ENCODE measurements at regions not wholly inside any gene's neighbourhood (a gene's known extent, or its start where the extent isn't known, plus 50 kb on each side); places are given as distances from the start of the nearest gene placed in this dataset.

- DNase-seq = no peak
Measured at GRCh38 chr3:177580437-177580836, 383.2 kb upstream of the TBL1XR1 start.

DNA sequence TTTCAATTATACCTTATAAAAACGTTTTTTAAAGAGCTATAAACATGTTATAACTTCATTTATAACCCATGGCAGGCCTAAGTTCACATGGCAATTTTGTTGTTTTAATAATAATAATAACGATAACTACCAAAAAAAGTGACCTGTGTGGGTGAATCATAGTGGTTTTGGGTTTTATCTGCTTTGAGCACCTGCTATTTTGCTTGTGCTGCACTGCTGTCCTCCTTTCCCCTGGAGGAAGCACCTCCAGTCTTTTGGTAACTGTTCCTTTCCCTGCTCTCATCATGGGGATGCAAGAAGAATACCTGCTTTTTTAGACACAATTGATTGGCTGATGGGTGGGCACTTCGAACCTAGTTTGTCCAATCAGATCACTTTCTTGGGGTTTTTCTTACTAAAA is 388.0 kb upstream of the TBL1XR1 start:
- no peak for DNase-seq

DNA sequence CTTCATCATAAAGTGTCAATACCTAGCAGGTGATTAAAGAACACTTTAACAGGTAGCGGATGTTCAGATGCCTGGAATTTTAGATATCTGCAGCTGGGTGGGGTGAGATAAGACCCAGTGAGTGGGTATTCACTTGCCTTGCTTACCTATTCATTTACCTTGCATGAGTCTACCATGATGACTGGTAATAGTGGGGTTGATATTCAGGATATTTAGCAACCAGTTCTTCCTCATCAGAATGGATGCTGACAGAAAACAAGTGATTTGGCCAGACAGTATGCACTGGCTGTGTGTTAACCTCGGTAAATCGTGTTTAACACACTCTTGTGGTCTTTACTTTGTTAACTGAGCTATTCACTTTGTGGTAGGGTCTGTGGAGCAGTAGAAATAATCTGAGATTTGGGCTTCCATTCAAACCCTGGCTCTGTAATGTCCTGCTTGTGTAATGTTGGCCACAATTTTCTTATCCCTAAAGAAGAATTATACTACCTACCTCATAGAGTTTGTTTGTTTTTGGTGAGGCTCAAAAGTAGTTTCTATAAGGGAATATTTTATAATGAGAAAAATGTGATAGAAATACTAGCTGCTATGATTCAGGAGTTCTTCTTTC is 391.9 kb upstream of the TBL1XR1 start:
- DNase-seq = no peak

DNA sequence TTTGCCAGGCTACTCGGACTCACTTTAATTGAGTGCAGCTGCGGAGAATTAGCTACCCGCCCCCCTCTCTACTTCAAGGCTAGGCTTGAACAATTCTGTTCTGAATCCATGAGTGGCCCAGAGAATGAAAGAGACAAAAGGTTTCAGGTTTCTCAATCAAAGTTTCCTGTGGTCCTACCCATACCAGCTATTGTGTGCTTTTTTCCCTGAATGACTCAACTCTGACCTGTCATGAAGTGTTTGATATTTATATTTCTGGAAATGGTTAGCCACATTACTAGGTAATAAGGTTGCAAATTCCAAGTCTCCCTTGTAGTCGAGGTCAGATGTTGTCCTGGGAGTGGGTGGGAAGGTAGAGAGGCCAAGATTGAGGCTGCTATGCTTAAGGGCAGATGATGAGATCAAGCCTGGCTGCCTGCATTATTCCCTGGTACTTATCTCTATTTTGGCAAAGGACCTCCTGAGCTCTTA is 392.7 kb upstream of the TBL1XR1 start:
- DNase-seq = no peak

GRCh38 chr3:177590826-177591225 is 393.5 kb upstream of the TBL1XR1 start:
- no peak for DNase-seq

GRCh38 chr3:177591379-177591778 is 394.1 kb upstream of the TBL1XR1 start:
- DNase-seq = peak in 1 of 2 donors; percentile 72

DNA sequence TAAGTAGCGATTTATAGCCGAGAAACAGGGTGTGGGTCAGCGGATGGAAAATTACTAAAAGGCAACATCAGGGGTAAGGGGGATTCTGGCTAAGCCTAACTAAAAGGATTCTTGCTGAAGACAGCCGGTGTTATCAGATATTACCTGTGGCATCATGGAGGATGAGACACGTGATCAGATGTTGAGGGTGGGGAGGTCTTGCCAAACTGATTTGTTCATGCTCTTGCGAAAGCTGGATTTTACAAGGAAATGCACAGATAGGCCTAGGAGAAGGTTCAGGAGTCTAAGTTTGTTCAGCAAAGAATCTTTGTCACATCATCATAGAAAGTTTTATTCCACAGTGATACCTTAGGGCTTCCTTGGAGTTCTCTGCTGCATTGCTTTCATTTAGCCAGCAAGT is 396.8 kb upstream of the TBL1XR1 start:
- no peak for DNase-seq

DNA sequence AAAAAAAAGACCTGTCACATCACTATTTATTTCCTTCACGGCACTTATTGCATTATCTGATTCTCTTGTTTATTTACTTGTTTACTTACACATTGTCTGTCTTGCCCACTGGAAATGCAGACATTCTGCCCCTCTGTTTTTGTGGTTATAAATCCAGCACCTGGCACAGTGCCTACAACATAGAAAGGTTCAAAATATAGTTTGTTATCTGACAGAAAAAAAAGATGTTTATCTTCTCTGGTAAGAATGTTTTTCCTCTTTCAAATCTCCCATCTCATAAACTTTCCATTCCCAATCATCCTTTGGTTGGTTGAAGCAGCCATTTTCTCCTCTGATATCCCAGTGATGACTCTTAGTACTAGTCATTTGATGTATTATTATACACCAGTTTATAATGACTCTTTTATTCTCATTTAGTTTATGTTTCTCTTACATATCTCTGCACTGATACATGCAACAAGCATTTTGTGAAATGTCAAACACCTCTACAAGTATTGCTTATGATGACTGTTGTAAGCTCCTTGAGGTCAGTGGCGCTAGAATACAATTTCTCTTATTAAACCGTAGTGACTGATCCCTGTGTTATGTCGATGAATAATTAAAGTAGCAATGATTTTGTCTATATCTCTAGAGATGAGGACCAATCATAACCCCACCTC is 398.4 kb upstream of the TBL1XR1 start:
- no peak for DNase-seq

DNA sequence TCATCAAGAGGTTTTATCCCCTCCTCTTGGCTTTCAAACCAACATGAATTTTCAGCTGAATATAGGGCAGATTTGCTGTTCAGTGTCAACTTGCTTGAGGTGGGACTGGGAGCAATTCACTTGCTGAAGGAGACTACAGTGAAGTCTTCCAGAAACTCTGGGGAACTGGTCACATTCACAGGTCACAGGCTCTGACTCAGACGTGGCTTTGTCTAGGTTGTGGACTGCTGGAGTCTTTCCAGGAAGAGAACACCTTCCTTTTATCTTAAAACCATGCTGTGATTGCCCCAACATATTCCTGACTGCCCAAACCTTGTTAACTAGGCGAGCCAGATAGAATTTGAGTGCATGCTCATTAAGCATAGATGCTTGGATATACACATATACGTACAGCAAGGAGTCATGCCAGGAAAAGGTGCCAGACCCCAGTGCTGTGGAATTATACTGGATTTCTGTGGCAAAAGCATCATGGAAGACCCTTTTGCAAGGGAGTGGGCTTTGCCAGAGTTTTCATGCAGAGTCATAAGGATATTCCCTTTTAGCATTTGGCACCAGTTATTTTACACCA is 399.1 kb upstream of the TBL1XR1 start:
- DNase-seq = no peak

- no peak for DNase-seq
Measured at GRCh38 chr3:177596816-177597271, 399.6 kb upstream of the TBL1XR1 start.

- DNase-seq = peak in 1 of 2 donors; percentile 43
Measured at GRCh38 chr3:177597311-177598096, 400.2 kb upstream of the TBL1XR1 start.

DNA sequence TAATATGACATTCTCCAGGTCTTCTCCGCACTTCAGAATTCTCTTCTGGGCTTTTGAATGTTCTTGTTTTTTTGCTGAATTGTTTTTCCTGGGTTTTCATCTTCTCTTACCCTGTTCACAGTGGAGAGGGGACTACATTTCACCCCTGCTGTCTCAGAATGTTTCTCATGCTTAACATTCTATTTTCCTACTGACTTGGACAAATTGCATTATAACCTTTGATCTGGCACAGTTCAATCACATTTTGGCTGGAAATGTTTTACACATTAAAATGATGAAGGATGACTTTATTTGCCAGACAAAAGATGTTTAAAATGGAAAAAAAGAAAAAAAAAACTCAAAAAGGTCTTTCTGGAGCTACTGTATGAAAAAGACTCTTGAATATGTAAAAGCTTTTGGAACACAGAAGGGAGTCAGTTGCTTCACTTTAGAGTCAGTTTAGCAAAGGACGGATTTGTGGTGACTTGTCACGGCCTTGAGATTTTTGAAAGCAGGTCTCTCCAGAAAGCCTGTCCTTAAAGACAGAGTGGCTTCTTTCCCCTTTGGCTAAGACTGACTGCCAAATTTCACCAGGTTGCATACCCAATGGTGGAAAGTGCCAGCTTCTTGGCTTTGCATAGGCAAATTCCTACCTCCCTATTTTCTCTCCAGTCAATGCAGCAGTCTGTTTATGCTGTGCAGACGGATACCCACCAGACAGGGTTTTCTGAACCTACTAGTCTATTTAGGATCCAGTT is 401.0 kb upstream of the TBL1XR1 start:
- DNase-seq = no peak

GRCh38 chr3:177599326-177599725 is 402.0 kb upstream of the TBL1XR1 start:
- no peak for DNase-seq

- no peak for DNase-seq
Measured at GRCh38 chr3:177599837-177600236, 402.6 kb upstream of the TBL1XR1 start.

GRCh38 chr3:177600411-177600810 is 403.1 kb upstream of the TBL1XR1 start:
- no peak for DNase-seq

DNA sequence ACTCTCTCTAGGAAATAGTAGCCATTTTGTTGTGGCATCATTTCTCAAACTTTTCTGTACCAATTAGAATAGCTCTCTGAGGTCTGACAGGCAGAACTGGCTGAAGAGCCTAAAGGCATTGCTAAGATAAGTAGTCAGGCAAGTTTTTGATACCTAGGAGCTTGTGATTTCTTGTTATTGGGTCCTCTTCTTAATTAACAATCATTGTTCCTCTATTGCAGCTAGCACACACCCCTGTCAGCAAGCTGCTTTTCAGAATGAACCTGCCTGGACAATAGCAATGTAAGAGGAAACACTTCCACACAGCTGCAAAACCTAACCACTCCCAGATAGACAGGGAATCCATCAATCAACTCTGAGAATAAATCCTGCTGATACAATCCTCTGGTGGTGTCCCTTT is 403.9 kb upstream of the TBL1XR1 start:
- DNase-seq = peak in 1 of 2 donors; percentile 17

- peak in 1 of 2 donors; percentile 51 for DNase-seq
Measured at GRCh38 chr3:177602601-177603147, 405.4 kb upstream of the TBL1XR1 start.

GRCh38 chr3:177603148-177603603 is 405.9 kb upstream of the TBL1XR1 start:
- peak in 1 of 2 donors; percentile 13 for DNase-seq

- DNase-seq = no peak
Measured at GRCh38 chr3:177604181-177604580, 406.9 kb upstream of the TBL1XR1 start.

DNA sequence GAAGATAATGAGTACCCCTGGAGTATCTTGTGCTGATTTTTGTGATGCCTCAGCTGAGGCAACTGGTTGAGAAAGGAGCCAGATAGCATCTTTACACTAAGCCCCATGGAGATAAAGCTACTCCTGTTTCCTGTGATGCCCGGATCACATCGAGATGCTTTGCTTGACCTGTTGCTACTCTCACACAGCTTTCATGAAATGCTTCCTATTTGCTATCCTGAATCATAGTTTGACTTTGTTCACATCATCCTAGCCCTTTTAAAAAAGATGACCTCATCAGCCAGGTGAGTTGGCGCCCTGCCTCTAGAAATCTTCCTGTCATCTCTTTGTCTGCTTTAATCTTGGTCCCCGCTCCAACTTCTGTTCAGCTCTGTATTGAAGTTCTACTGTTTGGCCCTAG is 409.6 kb upstream of the TBL1XR1 start:
- DNase-seq = no peak

GRCh38 chr3:177607589-177607988 is 410.3 kb upstream of the TBL1XR1 start:
- no peak for DNase-seq

- no peak for DNase-seq
Measured at GRCh38 chr3:177608443-177608842, 411.2 kb upstream of the TBL1XR1 start.
